ENCODE measurements at regions not wholly inside any gene's neighbourhood (a gene's known extent, or its start where the extent isn't known, plus 50 kb on each side); places are given as distances from the start of the nearest gene placed in this dataset.

- Histone ChIP-seq H2AFZ (ENCODE audit: insufficient read depth, low read depth, low read length, poor library complexity, severe bottlenecking) (no peak overlapping the region), H3K79me2 (ENCODE audit: control insufficient read depth, insufficient read depth, low read length) (no peaks in the 10 kb centered on the region), H3K27me3 (replicated peaks in 1 of 4; ENCODE audit: control extremely low read depth in 1 of 4, control insufficient read depth in 3 of 4, insufficient read depth in 4 of 4, low read length in 3 of 4) (no peaks in the 10 kb centered on the region), H3K9me3 (ENCODE audit: control extremely low read depth in 1 of 3, control insufficient read depth in 2 of 3, insufficient read depth in 1 of 3, low read length in 2 of 3) (peaks cover 0 to 8% (median 0%) of the 10 kb centered on the region in 3 donors), H3K36me3 (replicated peaks in 1 of 2; ENCODE audit: control extremely low read depth in 1 of 2, control insufficient read depth in 1 of 2, extremely low read depth in 1 of 2, insufficient read depth in 2 of 2, low read length in 1 of 2) (no peaks in the 10 kb centered on the region), H4K20me1 (ENCODE audit: control insufficient read depth, insufficient read depth, low read length, poor library complexity, severe bottlenecking) (no peaks in the 10 kb centered on the region), H3K27ac (ENCODE audit: low read length in 2 of 2) (no peak overlapping the region), H3K4me1 (ENCODE audit: control insufficient read depth in 2 of 2, insufficient read depth in 2 of 2, low read length in 2 of 2) (no peaks in the 10 kb centered on the region), H3K4me2 (replicated peaks; ENCODE audit: low read depth, low read length, poor library complexity, severe bottlenecking) (no peak overlapping the region), H3K4me3 (ENCODE audit: control extremely low read depth in 1 of 5, extremely low read depth in 1 of 5, insufficient read depth in 1 of 5, low read depth in 2 of 5, low read length in 4 of 5) (no peak overlapping the region), H3K9ac (ENCODE audit: low read length) (no peak overlapping the region)
- Mint-ChIP-seq H3K4me3 (no peak overlapping the region), H3K27ac (no peak overlapping the region), H3K9me3 (ENCODE audit: insufficient read depth) (no peaks in the 10 kb centered on the region), H3K27me3 (no peaks in the 10 kb centered on the region), H3K4me1 (no peaks in the 10 kb centered on the region)
- intact Hi-C loops (cut with micrococcal nuclease), result no loop called here
- TF ChIP-seq EZH2 (IDR thresholded peaks at IDR 0.05; ENCODE audit: borderline replicate concordance, insufficient read depth, low read depth, low read length, poor library complexity, severe bottlenecking) (no peak), CTCF (IDR thresholded peaks at IDR 0.05) (no peak)
- DNase-seq (no peak), ATAC-seq (ENCODE audit: low read depth) (no peak)
- ChIA-PET POLR2A (no interaction called here), CTCF (no interaction called here)
- 86% methylated on average over 9 of the region's 9 CpGs for WGBS (ENCODE audit: insufficient coverage)
These were observed 472.0 kb upstream of the CNTNAP2 start for GRCh38 chr7:145644426-145645134.

DNA sequence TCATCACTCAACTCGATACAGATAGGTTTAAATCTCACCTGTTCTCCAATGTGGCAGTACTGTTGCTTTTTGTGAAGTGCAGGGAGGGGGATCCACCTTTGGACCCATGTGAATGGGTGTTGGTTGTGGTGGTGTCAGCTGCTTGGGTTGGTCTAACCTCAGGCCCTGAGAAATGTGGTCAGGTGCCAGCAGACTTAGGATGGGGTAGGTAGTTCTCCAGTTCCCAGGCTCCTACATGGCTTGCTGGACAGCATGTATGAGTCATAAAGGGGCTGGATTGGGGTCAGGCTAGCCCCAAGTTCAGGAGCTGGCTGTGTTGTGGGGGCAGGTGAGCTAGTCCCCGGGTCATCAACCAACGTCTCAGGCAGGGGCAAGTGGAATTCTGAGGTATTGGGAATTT is 472.6 kb upstream of the CNTNAP2 start:
- Histone ChIP-seq H3K27ac (ENCODE audit: low read length in 2 of 2) (no peak overlapping the region), H3K9me3 (ENCODE audit: control extremely low read depth in 1 of 3, control insufficient read depth in 2 of 3, insufficient read depth in 1 of 3, low read length in 2 of 3) (peaks cover 0 to 8% (median 0%) of the 10 kb centered on the region in 3 donors), H2AFZ (ENCODE audit: insufficient read depth, low read depth, low read length, poor library complexity, severe bottlenecking) (no peak overlapping the region), H4K20me1 (ENCODE audit: control insufficient read depth, insufficient read depth, low read length, poor library complexity, severe bottlenecking) (no peaks in the 10 kb centered on the region), H3K27me3 (replicated peaks in 1 of 4; ENCODE audit: control extremely low read depth in 1 of 4, control insufficient read depth in 3 of 4, insufficient read depth in 4 of 4, low read length in 3 of 4) (no peaks in the 10 kb centered on the region), H3K4me3 (ENCODE audit: control extremely low read depth in 1 of 5, extremely low read depth in 1 of 5, insufficient read depth in 1 of 5, low read depth in 2 of 5, low read length in 4 of 5) (no peak overlapping the region), H3K9ac (ENCODE audit: low read length) (no peak overlapping the region), H3K79me2 (ENCODE audit: control insufficient read depth, insufficient read depth, low read length) (no peaks in the 10 kb centered on the region), H3K36me3 (replicated peaks in 1 of 2; ENCODE audit: control extremely low read depth in 1 of 2, control insufficient read depth in 1 of 2, extremely low read depth in 1 of 2, insufficient read depth in 2 of 2, low read length in 1 of 2) (no peaks in the 10 kb centered on the region), H3K4me2 (replicated peaks; ENCODE audit: low read depth, low read length, poor library complexity, severe bottlenecking) (no peak overlapping the region), H3K4me1 (ENCODE audit: control insufficient read depth in 2 of 2, insufficient read depth in 2 of 2, low read length in 2 of 2) (no peaks in the 10 kb centered on the region)
- no peak overlapping the region for H3K27ac Mint-ChIP-seq
- ChIA-PET POLR2A (no interaction called here), CTCF (no interaction called here)
- no peaks in the 10 kb centered on the region for H3K9me3 Mint-ChIP-seq (ENCODE audit: insufficient read depth)
- DNase-seq (no peak), ATAC-seq (ENCODE audit: low read depth) (no peak)
- intact Hi-C loops (cut with micrococcal nuclease), result no loop called here
- no peaks in the 10 kb centered on the region for H3K27me3 Mint-ChIP-seq
- TF ChIP-seq CTCF (IDR thresholded peaks at IDR 0.05) (no peak), EZH2 (IDR thresholded peaks at IDR 0.05; ENCODE audit: borderline replicate concordance, insufficient read depth, low read depth, low read length, poor library complexity, severe bottlenecking) (no peak)
- no peak overlapping the region for H3K4me3 Mint-ChIP-seq
- 87% methylated on average over 2 of the region's 3 CpGs for WGBS (ENCODE audit: insufficient coverage)
- H3K4me1 Mint-ChIP-seq, result no peaks in the 10 kb centered on the region
